Dermis microvascular lymphatic vessel endothelial cell (primary cell): ENCODE measurements at regions not wholly inside any gene's neighbourhood (a gene's known extent, or its start where the extent isn't known, plus 50 kb on each side); places are given as distances from the start of the nearest gene placed in this dataset.

Experiments
- DNase-seq, 2 donors: peaks; one replicate each; pipeline versions ENCODE4 v3.0.0 to v3.0.0-alpha.2; 2010; ENCODE audit warnings: low read depth in 2 of 2

DNA sequence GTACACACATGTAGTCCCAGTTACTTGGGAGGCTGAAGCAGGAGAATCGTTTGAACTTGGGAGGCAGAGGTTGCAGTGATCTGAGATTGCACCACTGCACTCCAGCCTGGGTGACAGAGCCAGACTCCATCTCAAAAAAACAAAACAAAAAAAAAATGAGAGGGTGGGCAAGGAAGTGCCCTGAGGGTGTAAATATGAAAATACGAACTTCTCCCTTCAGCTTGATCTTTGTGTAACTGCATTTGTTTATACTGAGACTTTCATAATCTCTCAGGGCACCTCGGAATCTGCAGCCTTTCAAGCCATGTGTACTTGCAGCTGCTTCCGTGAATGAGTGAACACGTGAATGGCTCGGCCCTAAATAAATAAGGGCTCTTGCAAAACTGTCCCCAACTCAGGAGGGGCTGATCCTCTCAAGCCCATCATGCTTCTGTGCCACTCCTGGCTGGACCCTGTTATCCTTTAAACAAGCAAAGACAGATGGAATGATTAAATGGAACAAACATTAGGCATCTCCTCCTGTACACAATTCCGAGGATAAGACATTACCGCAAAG is 96.8 kb downstream of the BOD1L2 start:
- DNase-seq: no peak

DNA sequence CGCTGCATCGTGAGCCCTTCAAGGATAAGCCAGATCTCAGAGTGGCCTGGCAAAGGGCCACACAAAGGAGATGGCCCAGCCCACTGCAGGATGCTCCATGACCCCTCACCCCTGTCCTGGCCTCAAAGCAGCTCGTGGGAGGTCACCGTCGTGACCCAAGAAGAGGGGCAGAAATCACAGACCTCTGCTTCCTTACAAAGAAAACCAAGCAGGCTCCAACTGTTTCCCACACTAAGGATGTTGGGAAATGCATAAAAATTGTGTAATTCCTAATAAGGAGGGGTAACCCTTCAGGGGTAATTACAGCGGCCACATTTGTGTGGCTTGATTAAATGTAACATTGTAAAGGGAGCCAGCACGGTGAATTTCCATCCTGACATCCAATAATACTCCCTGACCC is 102.3 kb downstream of the BOD1L2 start:
- no peak for DNase-seq

DNA sequence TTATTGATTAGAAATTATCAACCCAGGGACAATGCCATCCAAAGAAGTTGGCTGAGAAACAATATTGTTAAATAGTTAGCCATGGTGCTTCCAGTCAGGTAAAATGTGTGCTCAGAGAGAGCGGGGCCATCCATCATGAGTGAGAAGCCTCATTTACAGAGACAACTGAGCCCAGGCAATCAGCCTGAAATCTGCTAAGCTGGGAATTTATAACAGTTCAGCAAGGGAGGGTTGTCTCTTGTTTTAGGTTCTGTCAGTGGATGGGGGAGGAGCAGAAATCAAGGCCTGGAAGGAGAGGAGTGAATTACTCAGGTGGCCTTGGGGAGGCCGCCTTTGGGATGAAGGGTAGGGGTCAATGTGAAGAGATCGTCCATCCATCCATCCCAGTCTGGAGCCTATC is 102.5 kb upstream of the ST8SIA3 start:
- no peak for DNase-seq

DNA sequence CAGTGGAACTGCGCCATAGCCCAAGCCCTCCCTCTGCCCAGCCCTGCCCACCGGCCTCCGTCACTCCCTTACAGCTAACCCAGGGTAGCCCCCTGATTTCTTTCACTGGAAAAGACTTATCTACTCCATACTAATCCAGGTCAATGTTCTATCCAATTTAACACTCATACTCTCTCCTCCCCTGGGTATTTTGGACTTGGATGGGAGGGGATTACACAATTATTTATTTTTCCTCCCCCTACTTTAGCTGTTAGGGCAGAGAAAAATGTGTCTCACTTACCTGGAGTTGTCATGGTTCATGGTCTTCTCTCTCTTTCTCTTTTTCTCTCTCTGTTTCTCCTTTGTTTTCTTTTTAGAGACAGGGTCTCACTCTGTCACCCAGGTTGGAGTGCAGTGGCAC is 100.6 kb upstream of the ST8SIA3 start:
- DNase-seq: no peak

DNA sequence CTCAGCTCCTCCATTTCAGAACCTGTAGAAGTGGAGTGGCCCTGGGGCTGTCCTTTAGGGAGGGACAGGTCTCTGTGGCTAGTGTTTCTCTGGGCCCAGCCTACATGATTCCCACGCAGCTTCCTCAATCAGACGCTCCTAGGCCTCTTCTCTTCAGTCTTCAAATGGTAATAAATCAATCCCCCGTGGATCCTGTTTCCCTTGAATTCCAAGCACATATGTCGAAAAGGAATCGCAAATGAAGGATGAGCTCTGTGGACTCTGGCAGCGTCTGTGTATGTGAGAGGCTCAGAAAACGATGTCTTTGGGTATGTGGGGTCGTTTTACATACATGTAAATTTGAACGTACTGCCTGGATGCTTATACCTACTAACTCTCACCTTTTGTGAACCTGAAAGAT is 98.5 kb upstream of the ST8SIA3 start:
- no peak for DNase-seq

DNA sequence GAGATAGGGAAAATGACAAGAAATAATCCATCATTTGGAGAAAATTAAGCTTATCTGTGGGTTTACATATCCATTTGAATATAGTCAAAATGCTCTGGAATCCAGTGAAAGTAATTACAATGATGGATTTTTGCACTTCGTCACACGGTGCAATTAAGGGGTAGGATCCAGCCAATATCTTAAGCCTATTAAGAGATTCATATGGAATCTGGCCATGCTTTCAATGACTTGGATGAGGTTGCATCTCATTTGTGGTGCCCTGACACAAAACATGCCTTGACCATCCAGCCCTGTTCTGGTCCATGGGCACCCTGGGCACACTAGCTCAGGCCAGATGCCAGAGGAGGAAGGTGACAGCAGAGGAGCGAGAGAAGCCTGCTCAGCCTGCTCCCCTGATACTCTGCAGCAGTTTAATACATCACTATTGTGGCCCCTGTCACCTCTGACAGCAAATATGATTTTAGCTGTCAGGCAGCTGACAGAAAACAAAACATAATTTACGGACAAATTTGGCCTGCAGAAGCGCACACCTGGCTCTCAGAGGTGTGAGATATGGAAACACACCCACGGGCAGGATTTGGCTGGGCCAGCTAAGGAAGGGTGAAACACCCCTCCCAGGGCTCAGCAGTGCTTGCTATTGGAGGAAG is 94.1 kb upstream of the ST8SIA3 start:
- no peak for DNase-seq

DNA sequence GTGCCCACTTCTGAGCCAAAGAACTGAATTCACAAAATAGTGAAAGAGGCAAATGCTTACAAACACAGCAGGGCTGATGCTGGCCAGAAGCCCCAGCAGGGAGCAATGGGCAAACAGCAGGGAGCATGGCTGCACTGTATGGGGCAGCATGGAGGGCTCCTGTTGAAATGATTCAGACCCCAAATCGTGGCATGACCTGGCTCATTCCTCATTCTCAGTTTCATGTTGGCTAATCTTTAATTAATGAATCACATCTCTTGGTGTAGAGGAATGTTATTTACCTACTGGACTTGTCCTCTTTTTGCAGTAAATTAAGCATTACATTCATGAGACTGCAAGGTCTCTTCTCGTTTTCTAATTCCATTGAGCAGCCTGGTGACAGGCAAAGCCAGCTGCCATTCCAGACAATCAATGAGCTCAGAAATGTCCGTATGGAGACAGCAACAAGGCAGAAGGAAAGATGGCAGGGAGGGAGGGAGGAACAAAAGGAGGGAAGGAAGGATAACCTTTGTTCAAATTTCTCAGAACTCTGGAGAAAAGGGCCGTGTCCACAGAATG is 84.9 kb upstream of the ST8SIA3 start:
- DNase-seq: no peak

DNA sequence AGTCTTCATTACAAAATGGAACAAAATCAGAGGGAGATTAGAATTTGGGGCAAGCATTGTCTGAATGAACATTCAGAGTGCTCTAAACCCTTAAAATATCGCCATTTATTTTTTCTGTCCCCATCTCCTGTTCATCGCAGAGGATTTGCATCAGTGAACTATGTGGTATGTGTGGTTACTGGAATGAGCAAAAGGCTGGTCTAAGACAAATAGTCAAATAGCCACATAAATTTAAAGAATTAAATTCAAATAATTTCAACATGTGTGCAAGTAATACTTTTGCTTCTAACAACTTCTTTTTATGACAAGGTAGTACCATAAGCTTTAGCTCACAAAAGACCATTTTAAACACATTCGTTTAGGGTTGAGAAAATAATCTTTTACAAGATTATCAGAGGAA is 82.6 kb upstream of the ST8SIA3 start:
- DNase-seq: no peak

DNA sequence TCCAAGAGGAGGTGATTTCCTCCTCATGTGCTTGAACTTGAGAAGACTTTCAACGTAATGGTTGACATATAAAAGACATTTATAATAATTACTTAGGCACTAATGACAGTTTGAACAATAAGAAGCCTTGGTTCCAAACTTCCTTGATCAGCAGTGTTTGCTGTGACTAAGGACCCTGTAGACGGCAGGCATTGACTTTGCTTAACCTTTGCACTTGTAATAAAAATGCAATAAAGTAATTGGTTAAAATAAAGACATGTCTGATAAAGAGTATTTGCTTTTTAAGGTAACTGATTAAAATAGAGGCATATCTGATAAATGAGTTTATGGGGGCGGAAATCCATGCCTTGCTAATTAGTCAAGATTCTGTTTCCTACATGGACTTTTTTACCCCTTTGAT is 82.2 kb upstream of the ST8SIA3 start:
- no peak for DNase-seq

DNA sequence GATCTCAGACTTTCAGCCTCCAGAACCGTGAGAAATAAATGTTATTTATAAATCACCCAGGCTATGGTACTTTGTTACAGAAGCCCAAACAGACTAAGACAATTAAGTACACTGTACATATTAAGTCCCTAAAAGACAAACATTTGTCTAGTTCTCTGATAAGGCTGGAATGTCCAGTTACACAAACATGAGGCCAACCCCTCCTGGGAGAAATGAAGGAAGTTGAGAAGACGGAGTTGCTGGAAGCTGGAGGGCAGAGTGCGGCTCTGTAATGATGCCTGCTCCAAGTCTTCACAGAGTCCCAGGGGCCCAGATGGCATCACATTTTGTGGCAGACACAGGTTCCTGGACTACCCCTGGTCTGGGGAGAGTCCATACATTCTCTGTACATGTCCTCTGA is 79.2 kb upstream of the ST8SIA3 start:
- DNase-seq: no peak

DNA sequence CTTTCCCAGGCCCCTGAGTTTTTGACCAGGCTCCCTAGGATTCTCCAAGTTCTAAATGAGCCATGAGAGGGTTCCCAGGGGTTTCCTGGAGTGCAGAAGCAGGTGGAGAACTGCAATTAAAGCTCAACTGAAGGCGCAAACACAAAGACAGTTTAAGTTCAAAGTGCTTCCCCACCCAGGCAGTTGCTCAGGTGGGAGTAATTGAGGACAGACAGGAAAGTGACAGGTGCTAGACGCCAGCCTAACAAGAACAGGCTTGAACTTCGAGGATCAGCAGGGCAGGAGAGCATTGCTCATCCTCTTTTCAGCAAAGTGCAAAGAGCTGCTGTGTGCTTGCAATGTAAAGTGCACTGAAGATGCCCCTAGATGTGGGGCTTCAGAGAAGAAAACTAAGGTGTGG is 77.2 kb upstream of the ST8SIA3 start:
- no peak for DNase-seq

DNA sequence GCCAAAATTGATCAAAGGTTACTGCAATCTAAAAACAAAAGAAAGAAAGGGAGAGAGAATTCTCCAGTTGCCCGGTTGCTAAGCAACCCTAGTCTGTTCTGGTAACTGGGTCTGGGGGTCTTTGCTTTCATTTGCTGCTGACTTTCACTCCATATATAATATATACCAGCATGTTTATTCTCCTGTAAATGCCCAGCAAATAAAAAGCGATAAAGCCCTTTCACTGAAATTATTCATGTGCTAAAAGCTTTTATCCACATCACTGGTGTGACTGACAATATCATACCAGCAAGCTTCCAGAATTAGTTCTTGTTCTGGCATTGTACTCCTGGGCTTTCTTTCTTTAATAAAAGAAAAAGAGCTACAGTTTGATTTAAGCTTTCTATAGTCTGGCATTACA is 75.5 kb upstream of the ST8SIA3 start:
- no peak for DNase-seq

DNA sequence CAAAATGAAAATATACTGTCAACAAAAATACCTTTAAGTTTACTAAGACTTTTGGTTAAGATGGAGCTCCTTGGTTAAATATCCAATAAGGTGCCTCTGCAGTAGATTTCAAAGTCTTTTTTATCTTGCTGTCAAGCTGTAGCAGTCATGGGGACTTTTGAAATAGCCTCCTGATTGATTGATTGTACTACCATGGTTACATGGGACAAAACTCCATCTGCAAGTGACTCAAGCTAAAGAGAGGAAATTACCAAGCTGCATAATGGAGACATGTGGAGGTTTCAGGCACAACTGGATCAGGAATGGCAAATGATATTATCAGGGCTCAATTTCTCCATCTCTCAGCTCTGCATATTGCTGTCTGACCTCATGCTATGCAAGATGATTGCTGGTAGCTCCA is 73.4 kb upstream of the ST8SIA3 start:
- no peak for DNase-seq

DNA sequence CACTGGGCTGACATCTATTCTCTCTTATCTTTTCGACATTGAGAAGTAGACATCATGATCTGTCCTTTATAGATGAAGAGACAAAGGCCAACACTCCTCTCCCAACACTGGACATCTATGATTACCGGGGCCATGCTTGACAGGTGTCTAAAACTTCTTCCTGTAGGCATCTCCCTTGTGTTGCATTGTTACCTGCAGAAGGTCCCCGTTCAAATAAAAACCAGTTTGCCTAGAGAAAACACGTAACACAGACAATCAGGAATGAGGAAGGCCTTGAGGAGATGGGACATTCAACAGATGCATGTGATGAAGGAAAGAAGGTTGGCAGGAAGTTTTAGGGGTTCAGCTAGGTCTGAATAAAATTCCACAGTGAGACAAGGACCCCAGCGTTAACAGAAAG is 70.8 kb upstream of the ST8SIA3 start:
- no peak for DNase-seq

DNA sequence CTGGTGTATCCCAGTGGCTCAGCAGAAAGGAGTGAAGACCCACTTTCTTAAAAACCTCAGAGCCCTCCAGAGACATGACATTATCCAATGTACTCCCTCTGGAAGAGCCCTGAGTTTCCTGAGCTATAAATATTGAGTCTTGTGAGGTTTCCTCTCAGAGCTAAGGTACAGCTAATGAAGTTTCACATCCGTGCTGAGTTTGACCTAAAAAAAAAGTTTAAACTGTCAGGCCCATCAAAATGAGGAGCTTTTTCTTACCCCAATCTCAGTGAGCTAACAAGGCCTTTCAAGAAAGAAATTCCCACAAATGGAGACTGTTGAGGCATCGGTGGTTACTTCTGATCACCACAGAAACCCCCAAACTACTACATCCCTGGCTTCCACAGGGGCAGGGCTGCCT is 65.4 kb upstream of the ST8SIA3 start:
- DNase-seq: no peak

DNA sequence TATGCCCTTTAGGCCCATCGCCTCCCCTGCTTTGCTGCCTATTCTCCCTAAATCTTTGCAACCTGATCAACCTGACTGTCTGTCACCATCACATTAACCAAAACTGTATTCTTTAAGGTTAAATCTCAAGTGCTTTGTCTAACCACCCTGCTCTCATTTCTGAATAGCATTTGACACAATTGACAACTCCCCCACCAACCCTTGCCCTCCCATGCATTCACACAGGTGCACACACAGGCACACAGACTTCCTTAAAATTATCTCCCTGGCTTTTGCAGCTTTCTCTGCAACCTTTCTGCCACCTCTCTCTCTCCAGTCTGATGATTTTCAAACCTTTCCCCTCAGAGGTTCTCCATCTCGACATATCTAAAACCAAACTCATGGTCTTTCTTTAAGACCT is 64.6 kb upstream of the ST8SIA3 start:
- no peak for DNase-seq

DNA sequence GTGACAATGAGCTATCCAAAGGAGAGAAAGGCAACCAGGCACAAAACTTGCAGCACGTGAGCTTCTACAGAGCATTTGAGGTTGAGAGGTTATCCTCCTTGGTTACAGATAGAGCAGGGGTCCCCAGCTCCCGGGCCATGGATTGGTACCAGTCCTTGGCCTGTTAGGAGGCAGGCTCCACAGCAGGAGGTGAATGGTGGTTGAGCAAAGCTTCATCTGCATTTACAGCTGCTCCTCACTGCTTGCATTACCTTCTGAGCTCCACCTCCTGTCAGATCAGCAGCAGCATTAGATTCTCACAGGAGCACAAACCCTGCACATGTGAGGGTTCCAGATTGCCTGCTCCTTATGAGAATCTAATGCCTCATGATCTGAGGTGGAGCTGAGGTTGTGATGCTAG is 57.8 kb upstream of the ST8SIA3 start:
- DNase-seq: no peak

DNA sequence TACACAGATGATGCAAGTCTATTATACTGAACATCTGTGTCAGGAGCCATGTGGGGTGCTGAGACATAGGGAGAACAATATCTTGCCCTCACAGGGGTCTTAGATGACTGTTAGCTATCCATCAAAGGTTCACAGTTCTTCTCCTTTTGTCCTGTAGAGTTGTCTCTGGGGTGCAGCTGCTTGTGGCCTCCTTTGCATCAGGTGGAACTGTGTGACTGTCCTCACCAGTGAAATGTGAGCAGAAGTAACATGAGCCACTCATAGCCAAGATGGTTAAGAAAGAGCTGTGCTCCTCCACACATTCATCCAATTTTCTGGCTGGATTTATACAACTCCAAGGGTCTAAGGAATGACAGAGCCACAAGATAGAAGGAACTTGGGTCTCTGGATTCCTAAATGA is 56.0 kb upstream of the ST8SIA3 start:
- DNase-seq: no peak

DNA sequence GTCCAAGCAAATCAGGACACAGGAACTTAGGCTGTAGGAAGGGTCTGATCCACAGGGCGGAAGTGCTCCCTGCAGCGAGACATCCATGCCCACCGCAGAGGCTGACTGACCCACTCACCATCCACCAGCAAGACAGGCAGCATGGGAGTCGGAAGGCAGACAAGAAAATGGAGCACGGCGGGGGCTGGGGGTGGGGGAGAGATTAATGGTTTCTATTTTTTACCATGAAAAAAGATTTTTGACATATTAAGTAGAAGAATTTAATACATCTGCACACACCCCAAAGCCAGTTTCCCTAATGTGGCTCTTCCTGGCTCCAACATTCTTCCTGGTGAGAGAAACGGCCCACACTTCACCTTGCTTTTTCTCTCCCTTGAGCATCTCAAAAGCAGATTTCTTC is 55.1 kb upstream of the ST8SIA3 start:
- no peak for DNase-seq

DNA sequence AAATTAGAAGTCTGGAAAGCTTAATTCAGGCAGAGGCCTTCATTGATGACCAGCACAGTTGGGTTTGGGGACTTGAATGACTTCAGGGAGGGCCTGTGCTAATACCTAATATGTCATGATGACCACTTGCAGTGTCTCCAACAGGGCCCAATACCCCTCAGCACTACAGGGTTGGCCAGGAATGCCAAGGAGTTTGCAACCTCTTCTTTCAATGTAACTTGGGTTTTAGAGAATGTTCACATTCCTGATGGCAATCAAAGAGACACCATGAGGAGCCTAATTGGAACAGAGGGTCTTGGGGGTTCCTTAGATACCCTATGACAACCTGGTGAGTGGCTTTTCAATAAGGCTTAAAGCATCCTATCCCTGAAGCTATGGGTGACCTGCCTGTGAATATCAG is 52.4 kb upstream of the ST8SIA3 start:
- DNase-seq: no peak

DNA sequence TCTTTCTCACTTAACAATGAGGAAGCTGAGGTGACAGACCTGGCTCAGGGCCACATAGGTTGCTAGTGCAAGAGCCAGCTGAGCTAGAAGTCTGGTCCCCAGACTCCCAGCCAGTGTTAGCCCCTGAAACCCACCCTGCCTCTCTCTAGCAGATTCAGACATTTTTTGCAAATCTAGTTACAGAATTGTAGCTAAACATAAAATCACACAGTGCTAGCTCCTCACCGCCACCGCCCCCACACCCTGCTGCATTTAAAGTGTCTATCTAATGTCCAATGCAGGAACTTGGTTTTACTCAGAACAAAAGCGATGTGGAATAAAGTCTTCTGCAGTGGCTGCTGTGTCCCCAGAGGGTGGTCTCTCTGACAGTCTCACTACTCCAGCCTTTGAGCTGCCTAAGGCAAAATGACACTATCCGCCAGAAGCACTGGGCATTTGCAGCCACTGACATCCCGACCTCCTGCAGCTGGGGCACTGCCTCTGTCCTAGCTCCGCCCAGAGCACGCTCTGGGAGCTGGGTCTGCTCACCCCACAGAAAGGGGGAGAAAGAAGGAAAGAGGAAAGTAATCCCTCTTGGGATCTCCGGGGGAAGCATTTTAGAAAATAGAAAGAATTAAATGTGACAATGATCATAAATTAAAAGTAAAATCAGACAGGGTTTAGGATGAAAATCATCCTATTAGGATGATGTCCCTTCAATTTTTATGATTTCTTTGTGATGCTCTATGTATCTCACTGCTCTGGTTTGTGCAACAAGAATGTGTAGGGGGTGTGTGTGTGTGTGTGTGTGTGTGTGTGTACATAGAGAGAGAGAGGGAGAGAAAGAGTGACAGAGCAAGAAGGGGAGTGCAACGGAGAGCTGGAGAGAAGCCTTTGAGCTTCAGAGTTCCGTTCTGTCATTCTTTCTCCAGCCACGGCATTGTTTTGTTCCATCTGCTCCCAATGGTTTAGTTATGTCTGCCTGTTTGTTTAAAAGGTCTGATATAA is 50.5 kb upstream of the ST8SIA3 start:
- DNase-seq: no peak
